K562 (cell line): ENCODE measurements at regions not wholly inside any gene's neighbourhood (a gene's known extent, or its start where the extent isn't known, plus 50 kb on each side); places are given as distances from the start of the nearest gene placed in this dataset.

Source experiments
- ARHGAP35 ChIP-seq: fragments of 450-650 bp; IDR thresholded peaks from 2 replicates; pipeline ENCODE4 v1.6.1; 2018; ENCODE audit not compliant: partially characterized antibody
- CREM ChIP-seq: IDR thresholded peaks from 2 replicates; pipeline ENCODE4 v1.6.1; 2014; ENCODE audit warnings: antibody characterized with exemption, low read depth
- EGR1 ChIP-seq: fragments of 450-650 bp; conservative IDR thresholded peaks from 2 replicates; pipeline ENCODE4 v1.6.1; 2017; ENCODE audit warnings: mild to moderate bottlenecking
- GTF2F1 ChIP-seq: IDR thresholded peaks from 2 replicates; pipeline ENCODE4 v1.6.1; 2011; ENCODE audit warnings: low read depth, low read length, improper control_type of control experiment
- JUNB ChIP-seq: fragments of 450-650 bp; formaldehyde crosslinking; conservative IDR thresholded peaks from 2 replicates; pipeline ENCODE4 v1.4.0; 2020; ENCODE audit warnings: mild to moderate bottlenecking
- NCOR1 ChIP-seq: fragments of 450-650 bp; IDR thresholded peaks from 2 replicates; pipeline ENCODE4 v1.6.1; 2016; ENCODE audit warnings: mild to moderate bottlenecking, moderate library complexity
- NFE2L1 ChIP-seq: fragments of 450-650 bp; IDR thresholded peaks from 2 replicates; pipeline ENCODE4 v1.6.1; 2016; ENCODE audit warnings: missing genetic modification characterization, low read depth, mild to moderate bottlenecking, missing compliant biosample characterization, moderate library complexity, borderline replicate concordance
- PCBP1 ChIP-seq: fragments of 200-400 bp; formaldehyde crosslinking; IDR thresholded peaks from 2 replicates; pipeline ENCODE4 v1.6.1; 2018; ENCODE audit warnings: mild to moderate bottlenecking, low read depth, low read length; ENCODE audit not compliant: poor library complexity, severe bottlenecking
- ZNF584 ChIP-seq: fragments of 200-800 bp; sonication (Bioruptor generic); IDR thresholded peaks from 2 replicates; pipeline ENCODE4 v1.6.1; 2016; ENCODE audit warnings: low read depth, mild to moderate bottlenecking, missing genetic modification characterization, missing compliant biosample characterization
- TF ChIP-seq, protein P1 (sequence below), 2 experiments: IDR thresholded peaks; 2 replicates each; pipeline ENCODE4 v1.6.1; 2012; ENCODE audit warnings: improper control_type of control experiment in 2 of 2, low read depth in 2 of 2, low read length in 2 of 2, borderline replicate concordance in 1 of 2
- TF ChIP-seq, protein P2 (sequence below): fragments of 450-650 bp; IDR thresholded peaks from 2 replicates; pipeline ENCODE4 v1.6.1; 2016; ENCODE audit warnings: antibody characterized with exemption
- TF ChIP-seq, protein P3 (sequence below), 3 experiments: IDR thresholded peaks in 2 of 3; conservative IDR thresholded peaks in 1 of 3; 2 replicates each; pipeline ENCODE4 v1.5.1; 2011 to 2012; ENCODE audit warnings: low read length in 3 of 3, mild to moderate bottlenecking in 3 of 3, control low read depth in 2 of 3, improper control_type of control experiment in 1 of 3, inconsistent platforms in 1 of 3, low read depth in 1 of 3, mixed read lengths in 1 of 3, moderate library complexity in 1 of 3; ENCODE audit not compliant: insufficient read depth in 2 of 3

- TF ChIP-seq EGR1 (no peak), ARHGAP35 (no peak), PCBP1 (no peak), JUNB (CRISPR knock-in tag) (no peak), NCOR1 (no peak), GTF2F1 (no peak), ZNF584 (no peak), CREM (no peak), NFE2L1 (tag) (no peak)
- TF ChIP-seq, protein P1, sequence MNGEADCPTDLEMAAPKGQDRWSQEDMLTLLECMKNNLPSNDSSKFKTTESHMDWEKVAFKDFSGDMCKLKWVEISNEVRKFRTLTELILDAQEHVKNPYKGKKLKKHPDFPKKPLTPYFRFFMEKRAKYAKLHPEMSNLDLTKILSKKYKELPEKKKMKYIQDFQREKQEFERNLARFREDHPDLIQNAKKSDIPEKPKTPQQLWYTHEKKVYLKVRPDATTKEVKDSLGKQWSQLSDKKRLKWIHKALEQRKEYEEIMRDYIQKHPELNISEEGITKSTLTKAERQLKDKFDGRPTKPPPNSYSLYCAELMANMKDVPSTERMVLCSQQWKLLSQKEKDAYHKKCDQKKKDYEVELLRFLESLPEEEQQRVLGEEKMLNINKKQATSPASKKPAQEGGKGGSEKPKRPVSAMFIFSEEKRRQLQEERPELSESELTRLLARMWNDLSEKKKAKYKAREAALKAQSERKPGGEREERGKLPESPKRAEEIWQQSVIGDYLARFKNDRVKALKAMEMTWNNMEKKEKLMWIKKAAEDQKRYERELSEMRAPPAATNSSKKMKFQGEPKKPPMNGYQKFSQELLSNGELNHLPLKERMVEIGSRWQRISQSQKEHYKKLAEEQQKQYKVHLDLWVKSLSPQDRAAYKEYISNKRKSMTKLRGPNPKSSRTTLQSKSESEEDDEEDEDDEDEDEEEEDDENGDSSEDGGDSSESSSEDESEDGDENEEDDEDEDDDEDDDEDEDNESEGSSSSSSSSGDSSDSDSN (IDR thresholded peaks at IDR 0.05; ENCODE audit: borderline replicate concordance in 1 of 2, low read depth in 2 of 2, low read length in 2 of 2) = no peak
- TF ChIP-seq, protein P2, sequence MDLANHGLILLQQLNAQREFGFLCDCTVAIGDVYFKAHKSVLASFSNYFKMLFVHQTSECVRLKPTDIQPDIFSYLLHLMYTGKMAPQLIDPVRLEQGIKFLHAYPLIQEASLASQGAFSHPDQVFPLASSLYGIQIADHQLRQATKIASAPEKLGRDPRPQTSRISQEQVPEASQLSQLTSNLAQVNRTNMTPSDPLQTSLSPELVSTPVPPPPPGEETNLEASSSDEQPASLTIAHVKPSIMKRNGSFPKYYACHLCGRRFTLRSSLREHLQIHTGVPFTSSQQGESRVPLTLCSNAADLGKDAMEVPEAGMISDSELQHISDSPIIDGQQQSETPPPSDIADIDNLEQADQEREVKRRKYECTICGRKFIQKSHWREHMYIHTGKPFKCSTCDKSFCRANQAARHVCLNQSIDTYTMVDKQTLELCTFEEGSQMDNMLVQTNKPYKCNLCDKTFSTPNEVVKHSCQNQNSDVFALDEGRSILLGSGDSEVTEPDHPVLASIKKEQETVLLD = no peak
- TF ChIP-seq, protein P3, sequence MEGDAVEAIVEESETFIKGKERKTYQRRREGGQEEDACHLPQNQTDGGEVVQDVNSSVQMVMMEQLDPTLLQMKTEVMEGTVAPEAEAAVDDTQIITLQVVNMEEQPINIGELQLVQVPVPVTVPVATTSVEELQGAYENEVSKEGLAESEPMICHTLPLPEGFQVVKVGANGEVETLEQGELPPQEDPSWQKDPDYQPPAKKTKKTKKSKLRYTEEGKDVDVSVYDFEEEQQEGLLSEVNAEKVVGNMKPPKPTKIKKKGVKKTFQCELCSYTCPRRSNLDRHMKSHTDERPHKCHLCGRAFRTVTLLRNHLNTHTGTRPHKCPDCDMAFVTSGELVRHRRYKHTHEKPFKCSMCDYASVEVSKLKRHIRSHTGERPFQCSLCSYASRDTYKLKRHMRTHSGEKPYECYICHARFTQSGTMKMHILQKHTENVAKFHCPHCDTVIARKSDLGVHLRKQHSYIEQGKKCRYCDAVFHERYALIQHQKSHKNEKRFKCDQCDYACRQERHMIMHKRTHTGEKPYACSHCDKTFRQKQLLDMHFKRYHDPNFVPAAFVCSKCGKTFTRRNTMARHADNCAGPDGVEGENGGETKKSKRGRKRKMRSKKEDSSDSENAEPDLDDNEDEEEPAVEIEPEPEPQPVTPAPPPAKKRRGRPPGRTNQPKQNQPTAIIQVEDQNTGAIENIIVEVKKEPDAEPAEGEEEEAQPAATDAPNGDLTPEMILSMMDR (IDR thresholded peaks at IDR 0.05 in 2 of 3, conservative IDR thresholded peaks at IDR 0.05 in 1 of 3; ENCODE audit: insufficient read depth in 2 of 3, low read depth in 1 of 3, low read length in 3 of 3) = no peak
Observed at GRCh38 chr3:153551536-153552285, 389.7 kb downstream of the RAP2B start.
